ENCODE measurements at regions not wholly inside any gene's neighbourhood (a gene's known extent, or its start where the extent isn't known, plus 50 kb on each side); places are given as distances from the start of the nearest gene placed in this dataset.
"Not testable (repeated sequence)": the region's sequence is repeated elsewhere in the genome, so short reads cannot be mapped to it uniquely, and the experiment has no call there.

GRCh38 chr13:48873081-48873480 lies 102.6 kb upstream of the FNDC3A start:
- H3K4me1 Mint-ChIP-seq = no peaks in the 10 kb centered on the region
- H3K4me3 Mint-ChIP-seq = no peak overlapping the region
- no peak overlapping the region for H3K27ac Mint-ChIP-seq
- peaks cover 6% of the 10 kb centered on the region for H3K27me3 Mint-ChIP-seq
- no peaks in the 10 kb centered on the region for H3K36me3 Mint-ChIP-seq
- no peaks in the 10 kb centered on the region for H3K9me3 Mint-ChIP-seq
- no peak for ATAC-seq (ENCODE audit: low read depth)
- DNase-seq (ENCODE audit: low spot score in 2 of 2) = no peak

GRCh38 chr13:48873587-48873986 lies 102.1 kb upstream of the FNDC3A start:
- Mint-ChIP-seq H3K9me3 (no peaks in the 10 kb centered on the region), H3K4me3 (no peak overlapping the region), H3K4me1 (no peaks in the 10 kb centered on the region), H3K27ac (no peak overlapping the region), H3K36me3 (no peaks in the 10 kb centered on the region), H3K27me3 (peaks cover 6% of the 10 kb centered on the region)
- DNase-seq (ENCODE audit: low spot score in 2 of 2) (no peak), ATAC-seq (ENCODE audit: low read depth) (no peak)

DNA sequence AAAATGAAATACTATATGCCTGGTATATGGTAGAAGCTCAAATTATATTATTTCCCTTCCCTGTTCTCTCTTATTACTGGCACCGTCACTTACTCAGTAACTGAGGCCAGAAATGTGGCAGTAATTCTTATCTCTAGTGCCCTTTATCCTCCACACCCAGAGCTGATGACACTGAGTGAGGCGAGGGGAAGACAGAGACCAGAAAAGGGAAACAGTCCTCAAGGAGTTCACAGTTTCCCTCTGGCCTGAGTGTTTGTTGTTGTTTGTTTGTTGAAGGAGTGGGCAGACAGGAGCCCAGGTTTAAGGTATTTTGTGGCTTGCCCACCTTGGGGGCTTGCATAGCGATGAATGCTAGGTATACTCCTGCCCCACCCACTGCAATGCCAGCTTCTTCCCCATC lies 101.5 kb upstream of the FNDC3A start:
- H3K27ac Mint-ChIP-seq = no peak overlapping the region
- no peaks in the 10 kb centered on the region for H3K4me1 Mint-ChIP-seq
- no peaks in the 10 kb centered on the region for H3K9me3 Mint-ChIP-seq
- peaks cover 6% of the 10 kb centered on the region for H3K27me3 Mint-ChIP-seq
- ATAC-seq (ENCODE audit: low read depth) (no peak), DNase-seq (ENCODE audit: low spot score in 2 of 2) (no peak)
- H3K36me3 Mint-ChIP-seq = no peaks in the 10 kb centered on the region
- H3K4me3 Mint-ChIP-seq = no peak overlapping the region

- DNase-seq (ENCODE audit: low spot score in 2 of 2) = no peak
- Mint-ChIP-seq H3K9me3 (no peaks in the 10 kb centered on the region), H3K36me3 (no peaks in the 10 kb centered on the region), H3K4me1 (no peaks in the 10 kb centered on the region), H3K27me3 (peaks cover 6% of the 10 kb centered on the region), H3K4me3 (no peak overlapping the region), H3K27ac (no peak overlapping the region)
- ATAC-seq (ENCODE audit: low read depth) = no peak
Observed at GRCh38 chr13:48875047-48875446, 100.7 kb upstream of the FNDC3A start.

- Mint-ChIP-seq H3K9me3 (no peaks in the 10 kb centered on the region), H3K27me3 (peaks cover 8% of the 10 kb centered on the region), H3K36me3 (no peaks in the 10 kb centered on the region), H3K4me3 (no peak overlapping the region), H3K4me1 (no peaks in the 10 kb centered on the region), H3K27ac (no peak overlapping the region)
- DNase-seq (ENCODE audit: low spot score in 2 of 2) = no peak
- no peak for ATAC-seq (ENCODE audit: low read depth)
Observed at GRCh38 chr13:48876289-48876688, 99.4 kb upstream of the FNDC3A start.

- Mint-ChIP-seq H3K4me3 (no peak overlapping the region), H3K36me3 (no peaks in the 10 kb centered on the region), H3K4me1 (no peaks in the 10 kb centered on the region), H3K9me3 (peaks cover 1% of the 10 kb centered on the region), H3K27me3 (peaks cover 2% of the 10 kb centered on the region), H3K27ac (no peak overlapping the region)
- DNase-seq (ENCODE audit: low spot score in 2 of 2) = no peak
- ATAC-seq (ENCODE audit: low read depth) = no peak
Observed at GRCh38 chr13:48879432-48879831, 96.3 kb upstream of the FNDC3A start.

DNA sequence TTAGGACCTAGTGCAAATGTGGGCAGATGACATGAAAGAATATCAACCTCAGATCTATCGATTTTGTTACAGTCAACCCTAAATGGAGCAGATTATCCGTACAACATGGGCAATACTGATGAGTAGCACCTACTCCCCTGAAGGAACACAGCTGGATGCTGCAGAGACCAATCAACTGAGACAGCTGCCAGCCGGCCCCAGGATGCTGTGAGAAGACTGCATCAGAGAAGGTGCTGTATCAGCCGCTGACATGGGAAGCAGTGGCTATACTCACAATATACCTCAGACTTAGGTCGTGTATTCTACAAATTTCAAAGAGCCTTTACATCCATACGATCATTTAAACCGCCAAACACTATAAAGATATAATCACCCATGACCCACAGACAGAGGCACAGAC lies 95.9 kb upstream of the FNDC3A start:
- Mint-ChIP-seq H3K27me3 (peaks cover 2% of the 10 kb centered on the region), H3K4me1 (no peaks in the 10 kb centered on the region), H3K27ac (no peak overlapping the region), H3K36me3 (no peaks in the 10 kb centered on the region), H3K9me3 (peaks cover 1% of the 10 kb centered on the region), H3K4me3 (no peak overlapping the region)
- ATAC-seq (ENCODE audit: low read depth) = no peak
- no peak for DNase-seq (ENCODE audit: low spot score in 2 of 2)

GRCh38 chr13:48883786-48884185 lies 91.9 kb upstream of the FNDC3A start:
- H3K4me1 Mint-ChIP-seq; H3K27me3 Mint-ChIP-seq; H3K4me3 Mint-ChIP-seq; H3K9me3 Mint-ChIP-seq; H3K36me3 Mint-ChIP-seq; DNase-seq (ENCODE audit: low spot score in 2 of 2); ATAC-seq (ENCODE audit: low read depth); H3K27ac Mint-ChIP-seq: not testable (repeated sequence)

DNA sequence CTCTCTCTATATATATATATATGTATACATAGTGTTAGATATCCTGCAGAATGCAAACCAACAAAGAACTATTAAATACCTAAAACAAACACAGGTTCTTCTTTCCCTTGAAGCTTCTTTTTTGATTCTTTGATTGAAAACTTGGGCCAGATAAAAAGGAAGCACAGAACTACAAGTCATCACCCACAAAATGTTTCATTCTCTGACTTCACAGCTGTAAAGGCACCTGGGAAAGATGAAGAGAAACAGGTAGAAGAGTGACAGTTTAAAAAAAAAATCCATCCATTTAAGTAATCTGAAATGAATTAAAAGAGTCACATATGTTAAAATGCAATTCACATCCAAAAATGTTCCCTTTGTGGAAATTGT lies 90.7 kb upstream of the FNDC3A start:
- Mint-ChIP-seq H3K36me3 (no peaks in the 10 kb centered on the region), H3K27me3 (peaks cover 2% of the 10 kb centered on the region), H3K27ac (no peak overlapping the region), H3K9me3 (peaks cover 1% of the 10 kb centered on the region), H3K4me3 (no peak overlapping the region), H3K4me1 (no peaks in the 10 kb centered on the region)
- DNase-seq (ENCODE audit: low spot score in 2 of 2) (no peak), ATAC-seq (ENCODE audit: low read depth) (no peak)

DNA sequence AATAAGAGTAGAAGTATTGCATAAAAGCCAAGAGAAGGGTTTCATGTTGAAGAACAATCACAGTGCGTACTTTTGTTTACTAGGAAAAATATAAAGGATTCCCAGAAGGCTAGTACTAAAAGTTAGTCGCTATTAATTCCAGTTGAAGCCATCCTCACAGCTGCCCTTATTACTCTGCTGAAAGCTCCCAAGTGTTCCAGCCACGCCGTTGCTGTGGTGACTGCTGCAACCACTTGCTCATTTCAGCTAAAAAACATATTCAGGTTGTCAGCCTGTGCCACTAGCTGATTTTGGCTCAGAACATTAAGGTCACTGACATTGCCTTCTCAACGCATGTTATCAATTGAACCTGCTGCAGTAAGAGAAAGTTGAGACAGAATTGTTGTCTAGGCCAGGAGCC lies 87.1 kb upstream of the FNDC3A start:
- ATAC-seq (ENCODE audit: low read depth) = no peak
- no peaks in the 10 kb centered on the region for H3K4me1 Mint-ChIP-seq

GRCh38 chr13:48890391-48890790 lies 85.3 kb upstream of the FNDC3A start:
- Mint-ChIP-seq H3K36me3 (no peaks in the 10 kb centered on the region), H3K9me3 (no peaks in the 10 kb centered on the region), H3K27ac (no peak overlapping the region), H3K27me3 (no peaks in the 10 kb centered on the region), H3K4me1 (no peaks in the 10 kb centered on the region), H3K4me3 (no peak overlapping the region)
- ATAC-seq (ENCODE audit: low read depth) (no peak), DNase-seq (ENCODE audit: low spot score in 2 of 2) (no peak)

More for the DNA sequence above, 87.1 kb upstream of the FNDC3A start:
- no peak for DNase-seq (ENCODE audit: low spot score in 2 of 2)
- Mint-ChIP-seq H3K36me3 (no peaks in the 10 kb centered on the region), H3K27me3 (no peaks in the 10 kb centered on the region), H3K27ac (no peak overlapping the region), H3K9me3 (no peaks in the 10 kb centered on the region), H3K4me3 (no peak overlapping the region)

- no peak overlapping the region for H3K27ac Mint-ChIP-seq
- no peaks in the 10 kb centered on the region for H3K4me1 Mint-ChIP-seq
- no peaks in the 10 kb centered on the region for H3K36me3 Mint-ChIP-seq
- H3K27me3 Mint-ChIP-seq = no peaks in the 10 kb centered on the region
- H3K4me3 Mint-ChIP-seq = no peak overlapping the region
- DNase-seq (ENCODE audit: low spot score in 2 of 2) (no peak), ATAC-seq (ENCODE audit: low read depth) (no peak)
- no peaks in the 10 kb centered on the region for H3K9me3 Mint-ChIP-seq
Observed at GRCh38 chr13:48891586-48891985, 84.1 kb upstream of the FNDC3A start.

GRCh38 chr13:48892053-48892687 lies 83.5 kb upstream of the FNDC3A start:
- DNase-seq (ENCODE audit: low spot score in 2 of 2) (no peak), ATAC-seq (ENCODE audit: low read depth) (no peak)
- H3K27me3 Mint-ChIP-seq = no peaks in the 10 kb centered on the region
- no peak overlapping the region for H3K27ac Mint-ChIP-seq
- no peaks in the 10 kb centered on the region for H3K4me1 Mint-ChIP-seq
- no peak overlapping the region for H3K4me3 Mint-ChIP-seq
- no peaks in the 10 kb centered on the region for H3K9me3 Mint-ChIP-seq
- no peaks in the 10 kb centered on the region for H3K36me3 Mint-ChIP-seq

DNA sequence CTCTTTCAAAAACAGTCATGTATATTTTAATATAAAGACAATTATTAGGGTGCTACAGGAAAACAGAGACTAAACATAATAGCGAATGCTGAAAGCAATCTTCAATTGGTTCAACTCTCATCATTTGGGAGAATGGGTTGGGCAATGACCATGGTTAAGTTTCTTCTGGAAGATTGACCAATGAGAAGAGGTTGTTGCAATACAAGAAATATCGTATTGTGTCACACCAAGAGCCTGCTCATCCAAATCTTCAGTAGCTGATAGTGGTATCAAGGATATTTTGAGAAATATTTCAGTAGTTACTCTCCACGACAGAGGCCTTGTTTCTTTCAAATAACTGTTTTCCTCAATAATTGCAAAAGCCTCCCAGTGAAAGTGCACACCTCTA lies 83.0 kb upstream of the FNDC3A start:
- Mint-ChIP-seq H3K36me3 (no peaks in the 10 kb centered on the region), H3K4me1 (no peaks in the 10 kb centered on the region), H3K9me3 (no peaks in the 10 kb centered on the region), H3K27me3 (no peaks in the 10 kb centered on the region), H3K4me3 (no peak overlapping the region), H3K27ac (no peak overlapping the region)
- DNase-seq (ENCODE audit: low spot score in 2 of 2) (no peak), ATAC-seq (ENCODE audit: low read depth) (no peak)

- no peak for DNase-seq (ENCODE audit: low spot score in 2 of 2)
- peaks cover 2% of the 10 kb centered on the region for H3K9me3 Mint-ChIP-seq
- H3K36me3 Mint-ChIP-seq = no peaks in the 10 kb centered on the region
- no peak for ATAC-seq (ENCODE audit: low read depth)
- no peak overlapping the region for H3K4me3 Mint-ChIP-seq
- peaks cover 15% of the 10 kb centered on the region for H3K27me3 Mint-ChIP-seq
- no peak overlapping the region for H3K27ac Mint-ChIP-seq
- no peaks in the 10 kb centered on the region for H3K4me1 Mint-ChIP-seq
Observed at GRCh38 chr13:48896312-48896711, 79.4 kb upstream of the FNDC3A start.

All from memory B cell (primary cell).